NB4 (cell line): ENCODE measurements at regions not wholly inside any gene's neighbourhood (a gene's known extent, or its start where the extent isn't known, plus 50 kb on each side); places are given as distances from the start of the nearest gene placed in this dataset.

Experiments
- DNase-seq: peaks from one replicate; pipeline ENCODE4 v3.0.0; 2010; ENCODE audit warnings: low read depth
- H3K4me3 ChIP-seq: one replicate; pipeline ENCODE4 v1.5.1; 2011; ENCODE audit warnings: mild to moderate bottlenecking, low read depth, low read length, moderate library complexity
- CTCF ChIP-seq: IDR thresholded peaks from one replicate; pipeline ENCODE4 v1.5.1; 2012; ENCODE audit warnings: low read depth, low read length
- MYC ChIP-seq: IDR thresholded peaks from 2 replicates; pipeline ENCODE4 v1.6.1; 2011; ENCODE audit warnings: low read depth, low read length
- POLR2A ChIP-seq: IDR thresholded peaks from 2 replicates; pipeline ENCODE4 v1.6.1; 2011; ENCODE audit warnings: mild to moderate bottlenecking; ENCODE audit not compliant: insufficient read length; ENCODE audit errors: extremely low read depth
- TF ChIP-seq, protein P1 (sequence below): IDR thresholded peaks from 2 replicates; pipeline ENCODE4 v1.6.1; 2011; ENCODE audit warnings: low read depth, low read length

- no peak for DNase-seq
- H3K4me3 ChIP-seq = no peak overlapping the region
Measured at GRCh38 chr1:38310079-38310478, 263.5 kb upstream of the POU3F1 start.

DNA sequence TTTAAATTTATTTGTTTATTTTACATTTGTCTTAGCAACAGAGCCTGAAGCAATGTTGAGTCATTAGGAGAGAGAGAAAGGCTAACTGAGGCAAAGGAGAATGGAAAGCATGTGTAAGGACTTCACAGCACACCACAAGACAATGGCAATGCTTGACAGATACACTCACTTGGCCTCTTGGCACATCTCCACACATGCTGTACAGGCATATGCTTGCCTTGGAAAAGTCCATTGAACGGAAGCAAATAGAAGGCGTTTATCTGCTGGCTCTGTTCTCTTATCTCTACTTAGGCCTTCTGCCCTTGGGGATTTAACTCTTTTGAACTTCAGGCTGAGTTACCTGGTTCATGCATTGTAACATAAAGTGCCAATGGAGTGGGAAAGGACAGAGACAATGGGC, 262.2 kb upstream of the POU3F1 start:
- no peak for DNase-seq
- TF ChIP-seq, protein P1, sequence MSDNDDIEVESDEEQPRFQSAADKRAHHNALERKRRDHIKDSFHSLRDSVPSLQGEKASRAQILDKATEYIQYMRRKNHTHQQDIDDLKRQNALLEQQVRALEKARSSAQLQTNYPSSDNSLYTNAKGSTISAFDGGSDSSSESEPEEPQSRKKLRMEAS = no peak
- TF ChIP-seq POLR2A (no peak), CTCF (no peak), MYC (no peak)
- H3K4me3 ChIP-seq = no peak overlapping the region

More at GRCh38 chr1:38310079-38310478, 263.5 kb upstream of the POU3F1 start:
- TF ChIP-seq, protein P1 = no peak
- no peak for TF ChIP-seq CTCF
- TF ChIP-seq POLR2A = no peak
- TF ChIP-seq MYC = no peak

- TF ChIP-seq POLR2A = no peak
- TF ChIP-seq, protein P1 = no peak
- TF ChIP-seq MYC = no peak
- no peak for TF ChIP-seq CTCF
- DNase-seq = no peak
- no peak overlapping the region for H3K4me3 ChIP-seq
Measured at GRCh38 chr1:38305666-38306065, 259.1 kb upstream of the POU3F1 start.

DNA sequence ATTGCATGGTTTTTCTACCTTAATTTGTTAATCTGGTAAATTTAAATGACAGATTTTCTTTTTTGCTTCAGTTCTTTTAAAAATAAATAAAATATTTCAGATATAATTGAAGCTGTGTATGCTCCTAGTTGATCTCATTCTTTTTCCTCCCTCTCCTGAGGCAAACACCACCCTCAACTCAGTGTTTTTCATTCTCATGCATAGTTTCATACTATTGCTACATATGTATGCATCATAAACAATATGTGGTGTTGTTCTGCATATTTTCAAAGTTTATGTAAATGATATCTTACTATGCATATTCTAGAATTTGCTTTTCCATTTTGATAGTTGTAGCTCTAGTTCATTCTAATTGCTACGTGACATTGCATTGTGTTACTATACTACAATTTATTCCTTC, 257.2 kb upstream of the POU3F1 start:
- DNase-seq = no peak
- H3K4me3 ChIP-seq = no peak overlapping the region
- TF ChIP-seq MYC = no peak
- TF ChIP-seq CTCF = no peak
- TF ChIP-seq, protein P1 = no peak
- no peak for TF ChIP-seq POLR2A

GRCh38 chr1:38301040-38301439, 254.4 kb upstream of the POU3F1 start:
- no peak for TF ChIP-seq MYC
- no peak for TF ChIP-seq POLR2A
- TF ChIP-seq CTCF = no peak
- TF ChIP-seq, protein P1 = no peak
- no peak overlapping the region for H3K4me3 ChIP-seq
- DNase-seq = no peak

DNA sequence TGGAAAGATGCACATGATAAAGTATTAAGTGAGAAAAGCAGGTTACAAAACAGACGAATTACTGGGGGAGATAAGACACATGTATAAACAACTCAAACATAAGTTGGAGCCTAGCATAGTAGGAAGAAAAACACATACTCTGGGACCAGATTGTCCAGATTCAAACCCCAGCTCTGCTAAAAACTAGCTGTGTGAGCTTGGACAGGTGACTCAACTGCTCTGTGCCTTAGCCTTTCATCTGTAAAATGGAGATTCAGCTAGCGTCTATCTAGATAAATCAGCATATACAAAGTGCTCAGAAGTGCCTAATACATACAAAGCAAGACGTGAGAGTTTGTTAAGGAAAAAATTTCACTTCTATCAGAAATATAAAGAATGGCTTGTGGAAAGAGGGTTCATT, 254.0 kb upstream of the POU3F1 start:
- no peak overlapping the region for H3K4me3 ChIP-seq
- no peak for DNase-seq
- TF ChIP-seq MYC (no peak), CTCF (no peak), POLR2A (no peak)
- TF ChIP-seq, protein P1 = no peak
